Sigmoid colon (tissue), 4 donors: ENCODE measurements at regions not wholly inside any gene's neighbourhood (a gene's known extent, or its start where the extent isn't known, plus 50 kb on each side); places are given as distances from the start of the nearest gene placed in this dataset.

ENCODE experiments used
- EP300 ChIP-seq, 4 donors: sonication (generic); formaldehyde crosslinking; IDR thresholded peaks; one replicate each; pipeline ENCODE4 v1.6.1; 2017; ENCODE audit warnings: antibody characterized with exemption in 4 of 4
- POLR2A ChIP-seq, 2 donors: fragments of 450-650 bp; IDR thresholded peaks; one replicate each; pipeline ENCODE4 v1.6.1; 2016; ENCODE audit warnings: antibody characterized with exemption in 2 of 2, mild to moderate bottlenecking in 2 of 2, moderate library complexity in 2 of 2
- POLR2AphosphoS5 ChIP-seq, 4 donors: sonication (generic); formaldehyde crosslinking; IDR thresholded peaks; one replicate each; pipeline ENCODE4 v1.6.1; 2017; ENCODE audit warnings: antibody characterized with exemption in 4 of 4
- TF ChIP-seq, protein P1 (sequence below), 4 experiments: fragments of 450-650 bp in 3 of 4; fragments of 200-600 bp in 1 of 4; IDR thresholded peaks; one replicate each; pipeline ENCODE4 v1.5.1; 2016 to 2019; ENCODE audit warnings: antibody characterized with exemption in 4 of 4, mild to moderate bottlenecking in 3 of 4, moderate library complexity in 2 of 4

DNA sequence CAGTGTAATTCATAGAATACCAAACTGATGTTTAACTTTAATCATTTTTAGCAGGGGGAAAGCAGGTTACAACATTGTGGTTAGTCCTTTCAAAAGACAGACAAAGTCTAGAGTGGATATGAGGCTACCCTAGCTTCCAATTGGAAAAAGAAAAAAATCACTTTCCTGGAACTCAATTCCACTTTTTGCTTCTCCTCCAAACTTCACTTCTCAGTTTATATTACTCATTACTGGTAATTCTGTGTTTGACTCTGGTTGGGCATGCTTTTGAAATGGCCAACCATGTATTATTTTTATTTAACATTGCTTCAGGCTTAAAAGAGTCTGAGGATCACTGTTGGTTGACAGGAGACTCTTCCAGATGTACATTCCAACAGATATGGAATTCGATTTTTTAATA, 84.8 kb downstream of the RAP2B start:
- no peak for TF ChIP-seq POLR2A (IDR thresholded peaks at IDR 0.05)
- TF ChIP-seq, protein P1, sequence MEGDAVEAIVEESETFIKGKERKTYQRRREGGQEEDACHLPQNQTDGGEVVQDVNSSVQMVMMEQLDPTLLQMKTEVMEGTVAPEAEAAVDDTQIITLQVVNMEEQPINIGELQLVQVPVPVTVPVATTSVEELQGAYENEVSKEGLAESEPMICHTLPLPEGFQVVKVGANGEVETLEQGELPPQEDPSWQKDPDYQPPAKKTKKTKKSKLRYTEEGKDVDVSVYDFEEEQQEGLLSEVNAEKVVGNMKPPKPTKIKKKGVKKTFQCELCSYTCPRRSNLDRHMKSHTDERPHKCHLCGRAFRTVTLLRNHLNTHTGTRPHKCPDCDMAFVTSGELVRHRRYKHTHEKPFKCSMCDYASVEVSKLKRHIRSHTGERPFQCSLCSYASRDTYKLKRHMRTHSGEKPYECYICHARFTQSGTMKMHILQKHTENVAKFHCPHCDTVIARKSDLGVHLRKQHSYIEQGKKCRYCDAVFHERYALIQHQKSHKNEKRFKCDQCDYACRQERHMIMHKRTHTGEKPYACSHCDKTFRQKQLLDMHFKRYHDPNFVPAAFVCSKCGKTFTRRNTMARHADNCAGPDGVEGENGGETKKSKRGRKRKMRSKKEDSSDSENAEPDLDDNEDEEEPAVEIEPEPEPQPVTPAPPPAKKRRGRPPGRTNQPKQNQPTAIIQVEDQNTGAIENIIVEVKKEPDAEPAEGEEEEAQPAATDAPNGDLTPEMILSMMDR (IDR thresholded peaks at IDR 0.05) = no peak
- peak in 1 of 4 donors; percentile 59 for TF ChIP-seq POLR2AphosphoS5 (IDR thresholded peaks at IDR 0.05)
- TF ChIP-seq EP300 (IDR thresholded peaks at IDR 0.05) = no peak
